GM19397 (cell line): ENCODE measurements at regions not wholly inside any gene's neighbourhood (a gene's known extent, or its start where the extent isn't known, plus 50 kb on each side); places are given as distances from the start of the nearest gene placed in this dataset.

ENCODE experiments used
- ATAC-seq: cut with Tn5 transposase; IDR thresholded peaks from one replicate; pipeline ENCODE4 v1.9.1; 2021; ENCODE audit warnings: mild to moderate bottlenecking, moderate library complexity; ENCODE audit not compliant: unreplicated experiment

DNA sequence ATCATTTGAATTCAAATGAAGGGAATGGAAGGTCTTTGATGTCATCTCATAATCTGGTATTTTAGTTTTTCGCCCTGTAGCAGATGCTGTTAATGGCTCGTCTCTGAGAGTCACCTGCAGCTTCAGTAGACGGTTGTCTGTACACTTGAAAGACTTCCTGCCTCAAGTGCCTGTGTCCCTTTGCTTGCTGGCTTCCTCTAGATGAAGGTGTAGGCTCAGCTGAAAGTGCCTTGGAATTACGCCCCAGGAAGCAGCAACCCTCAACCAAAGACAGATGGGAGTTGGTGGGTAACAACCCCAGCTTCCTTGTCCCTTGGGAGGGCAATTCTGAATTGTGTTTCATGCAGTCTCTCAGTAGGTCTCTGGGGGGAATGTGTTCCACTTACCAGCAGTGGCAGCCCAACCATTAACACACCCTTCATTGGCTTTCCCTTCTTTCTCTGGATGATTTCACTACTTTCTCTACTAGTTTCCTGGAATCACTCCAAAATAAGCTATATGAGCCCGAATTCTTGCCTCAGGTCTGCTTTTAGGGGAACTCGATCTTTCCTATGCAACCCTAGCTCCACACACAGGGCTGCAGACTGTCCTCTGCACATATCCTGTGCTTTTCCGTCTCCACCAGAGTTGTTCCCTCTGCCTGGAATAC is 395.6 kb downstream of the DMAC1 start:
- no peak for ATAC-seq

DNA sequence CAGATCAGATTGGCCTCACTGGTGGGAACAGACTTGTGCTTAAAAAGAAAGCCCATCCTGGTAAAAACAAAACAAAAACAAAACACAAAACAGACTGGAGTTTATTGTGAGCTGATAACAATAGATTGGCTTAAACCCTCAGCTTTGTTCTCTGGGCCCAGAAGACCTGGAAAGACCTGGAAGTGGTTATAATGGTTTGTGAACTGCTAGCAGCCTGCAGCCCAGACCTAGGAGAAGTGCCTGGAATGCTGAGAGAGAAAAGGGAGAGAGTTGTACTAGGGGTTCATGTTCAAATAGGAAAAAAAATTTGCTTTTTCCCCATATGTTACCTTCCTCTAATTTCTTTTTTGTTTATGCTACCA is 396.6 kb downstream of the DMAC1 start:
- ATAC-seq = no peak

DNA sequence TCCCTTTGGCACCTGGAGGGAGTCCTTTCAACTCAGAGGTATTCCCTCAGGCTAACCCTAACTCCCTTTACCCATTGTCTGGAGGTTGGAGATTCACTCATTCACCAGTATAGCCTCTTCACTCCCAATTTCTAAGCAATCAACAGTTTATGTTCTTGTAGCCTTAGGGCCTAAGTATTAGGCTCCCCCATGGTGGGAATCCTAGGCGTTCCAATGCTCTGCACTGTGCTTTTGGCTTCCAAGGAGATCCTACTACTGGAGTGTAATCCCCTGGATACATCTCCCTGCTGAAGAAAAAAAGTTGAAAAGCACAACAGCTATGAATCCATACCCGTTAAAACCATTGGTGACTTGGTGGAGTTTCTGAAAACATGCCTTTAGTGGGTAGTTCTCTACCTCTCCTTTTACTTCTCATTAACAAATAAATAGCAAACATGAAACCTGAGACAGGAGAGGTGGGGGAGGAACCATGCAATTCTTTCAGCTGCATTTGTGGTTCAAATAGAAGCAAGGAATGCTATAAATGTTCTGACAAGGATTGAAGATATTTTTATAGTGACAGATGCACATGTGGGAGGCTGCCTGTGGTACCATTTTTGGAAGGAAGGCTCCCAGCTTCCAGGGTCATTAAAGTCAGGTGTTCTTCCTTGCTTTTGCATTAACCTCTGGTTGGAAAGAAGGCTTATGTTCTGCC is 397.1 kb downstream of the DMAC1 start:
- ATAC-seq = no peak

DNA sequence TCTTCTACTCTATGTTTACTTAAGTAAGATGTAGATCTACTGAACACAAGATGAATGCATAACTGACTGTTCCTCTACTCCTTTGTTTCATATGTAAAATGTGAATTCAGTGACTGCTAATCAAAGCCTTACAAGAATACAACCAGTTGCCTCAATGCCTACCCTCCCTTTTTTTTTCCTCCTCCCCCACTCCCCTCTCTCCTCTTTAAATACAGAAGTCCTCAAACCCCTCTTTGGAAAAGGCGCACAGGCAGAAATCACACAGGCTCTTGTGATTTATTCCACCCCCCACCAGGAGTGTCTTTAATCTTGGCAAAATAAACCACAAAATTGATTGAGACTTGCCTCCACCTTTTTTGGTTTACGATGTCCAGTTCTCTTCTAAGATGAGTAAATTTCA is 398.5 kb downstream of the DMAC1 start:
- ATAC-seq = no peak

DNA sequence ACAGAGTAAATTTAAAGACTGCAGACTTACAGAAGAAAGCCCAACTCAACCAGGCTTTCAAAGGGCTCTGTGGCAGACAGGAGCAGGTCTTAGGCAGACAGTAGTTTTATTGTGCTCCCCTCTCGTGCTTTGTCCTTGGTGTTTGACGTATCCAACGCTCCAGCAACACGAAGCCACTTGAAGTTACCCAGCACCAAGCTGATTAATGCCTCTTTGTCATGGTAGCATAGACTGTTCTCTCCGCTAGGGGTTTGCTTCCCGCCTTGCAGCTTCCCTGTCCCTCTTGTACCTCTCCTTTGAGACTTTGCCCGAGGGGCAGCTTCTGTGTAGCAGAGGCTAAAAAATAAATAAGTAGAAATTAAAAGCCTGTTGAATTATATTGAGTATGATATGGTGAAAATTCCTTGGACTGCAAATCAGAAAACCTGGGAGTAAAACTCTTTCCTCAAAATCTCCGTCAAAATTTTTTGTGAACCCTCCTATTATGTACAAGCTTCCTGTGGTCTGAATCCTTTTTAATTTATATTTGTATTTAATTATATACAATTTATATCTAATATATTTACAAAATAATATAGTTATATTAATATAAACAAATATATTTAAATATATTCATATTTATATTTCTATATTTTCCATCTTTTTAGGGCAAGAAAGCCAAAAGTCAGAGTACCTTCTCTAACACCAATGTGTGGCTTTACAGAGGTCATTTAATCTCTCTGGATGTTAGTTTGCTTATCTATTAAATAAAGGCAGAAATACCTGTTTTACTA is 405.4 kb downstream of the DMAC1 start:
- no peak for ATAC-seq

DNA sequence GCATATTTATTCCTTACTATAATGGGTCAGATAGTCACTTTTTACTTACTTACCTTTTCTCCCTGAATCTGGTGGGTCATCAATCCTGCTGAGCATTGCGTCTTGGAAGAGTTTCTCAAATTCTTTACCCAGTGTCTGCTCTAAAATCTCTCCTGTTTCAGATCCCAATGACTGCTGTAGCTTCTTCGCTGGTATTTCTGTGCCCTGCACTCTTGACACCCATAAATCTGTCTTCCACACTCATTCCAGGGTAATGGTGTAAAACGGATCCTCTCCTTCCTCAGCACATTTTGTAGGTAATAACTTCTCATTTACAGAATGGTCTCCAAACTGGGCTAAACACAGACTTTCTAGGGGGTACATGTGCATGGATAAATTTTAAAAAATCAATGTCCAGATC is 407.4 kb downstream of the DMAC1 start:
- no peak for ATAC-seq

DNA sequence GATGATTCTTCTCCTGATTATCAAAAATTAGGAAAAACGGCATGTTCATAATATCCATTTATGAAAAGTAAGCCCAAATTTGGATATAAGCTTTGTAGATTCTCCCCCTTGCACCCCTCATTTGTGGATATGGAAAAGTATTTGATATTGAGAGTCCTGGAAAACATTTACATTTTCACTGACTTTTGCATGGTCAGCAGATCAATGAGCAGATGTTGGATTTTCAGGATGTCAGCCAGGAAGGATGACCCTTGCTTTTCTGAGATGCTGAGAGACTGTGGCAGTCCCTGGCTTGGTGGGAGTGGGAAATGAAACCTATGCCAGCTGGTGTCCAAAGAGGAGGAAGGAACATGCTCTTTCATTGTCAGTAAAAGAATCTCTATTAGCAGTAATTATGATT is 410.8 kb downstream of the DMAC1 start:
- no peak for ATAC-seq

DNA sequence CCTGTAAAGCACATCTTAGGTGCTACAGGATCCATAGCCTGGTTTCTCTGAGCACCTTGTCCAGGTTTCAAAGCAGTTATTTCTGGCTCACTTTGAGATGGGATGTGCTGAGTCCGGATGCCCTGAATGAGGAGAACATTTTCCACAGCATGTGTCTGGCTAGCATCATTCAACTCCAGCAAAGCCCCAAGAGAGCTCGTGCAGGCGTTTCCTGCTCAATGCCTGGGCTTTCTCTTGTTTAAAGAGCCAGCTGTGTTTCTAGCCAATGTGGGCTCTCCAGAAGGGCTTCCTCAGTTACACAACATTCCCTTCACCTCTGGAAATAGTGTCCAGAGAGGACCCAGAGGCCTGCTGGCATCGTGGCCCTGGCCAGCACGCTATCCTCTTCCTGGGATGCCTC is 411.7 kb downstream of the DMAC1 start:
- no peak for ATAC-seq

DNA sequence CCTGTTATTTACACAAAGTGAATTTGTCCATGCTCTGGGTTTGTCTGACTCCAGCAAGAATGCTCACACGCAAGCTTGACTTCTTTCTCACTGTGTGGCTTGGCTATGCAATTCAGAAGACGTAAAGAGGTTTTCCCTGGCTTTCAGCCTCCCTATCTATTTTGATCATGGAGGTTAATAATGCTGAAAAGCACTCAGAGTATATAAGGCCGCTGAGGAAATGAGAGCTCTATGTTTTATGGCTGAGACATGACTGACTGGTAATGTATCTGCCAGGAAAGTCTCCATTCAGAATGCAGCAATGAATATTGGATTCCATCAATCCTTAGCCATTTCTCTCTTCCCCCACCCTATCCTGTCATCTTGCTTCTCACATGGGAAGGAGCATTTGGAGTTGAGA is 417.3 kb downstream of the DMAC1 start:
- no peak for ATAC-seq

DNA sequence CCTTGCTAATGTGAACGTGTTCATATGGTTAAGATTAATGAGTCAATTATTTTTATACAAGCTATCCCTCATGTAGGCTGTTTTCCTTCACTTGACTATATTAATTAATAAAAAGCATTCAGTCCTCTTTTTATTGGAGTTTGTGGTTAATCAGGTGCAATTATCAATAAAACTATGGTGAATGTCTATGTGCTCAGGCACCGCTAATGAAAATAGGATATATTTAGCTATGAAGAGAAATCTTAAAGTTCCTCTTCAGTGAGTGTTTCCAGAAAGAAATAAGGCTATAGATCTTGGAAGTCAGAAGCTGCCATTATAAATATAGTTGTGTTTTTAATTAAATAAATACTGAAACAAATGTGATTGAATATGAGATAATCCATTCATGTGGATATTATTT is 422.1 kb downstream of the DMAC1 start:
- no peak for ATAC-seq

DNA sequence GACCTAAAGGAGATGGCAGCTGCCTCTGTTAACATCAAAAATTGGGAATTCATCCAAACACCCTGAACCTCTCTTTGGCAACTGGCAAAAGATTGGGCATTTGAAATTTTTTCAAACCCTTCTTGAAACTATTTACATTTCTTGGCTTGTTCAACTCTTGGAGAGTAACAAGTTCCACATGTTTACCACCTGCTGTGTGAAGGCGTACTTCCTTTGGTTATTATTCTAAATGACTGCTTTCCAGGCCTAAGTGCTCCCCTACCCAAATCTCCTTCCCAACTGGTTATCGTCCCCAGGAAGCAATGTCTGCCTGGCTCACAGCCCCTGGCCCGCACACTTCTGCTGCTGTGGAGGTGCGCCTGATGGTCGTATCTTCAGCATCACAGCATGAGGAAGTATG is 422.7 kb downstream of the DMAC1 start:
- ATAC-seq = no peak

DNA sequence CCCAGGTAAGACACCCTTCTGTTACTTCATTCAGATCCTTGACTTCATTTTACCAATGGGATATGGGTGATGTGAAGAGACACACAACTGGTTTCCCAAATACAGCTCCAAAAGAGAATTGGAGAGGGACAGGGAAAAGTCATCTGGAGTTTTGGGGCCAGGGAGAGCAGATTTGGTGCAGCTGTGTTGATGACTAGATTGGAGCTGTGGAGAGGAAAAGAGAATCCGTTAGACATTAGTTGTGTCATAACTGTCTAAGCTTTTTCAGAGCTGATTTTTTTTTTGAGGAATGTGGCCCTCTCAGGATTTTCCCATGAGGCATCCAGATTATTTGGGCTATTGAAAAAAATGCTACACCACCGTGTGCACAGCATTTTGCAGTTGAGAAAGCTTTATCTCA is 423.4 kb downstream of the DMAC1 start:
- no peak for ATAC-seq

DNA sequence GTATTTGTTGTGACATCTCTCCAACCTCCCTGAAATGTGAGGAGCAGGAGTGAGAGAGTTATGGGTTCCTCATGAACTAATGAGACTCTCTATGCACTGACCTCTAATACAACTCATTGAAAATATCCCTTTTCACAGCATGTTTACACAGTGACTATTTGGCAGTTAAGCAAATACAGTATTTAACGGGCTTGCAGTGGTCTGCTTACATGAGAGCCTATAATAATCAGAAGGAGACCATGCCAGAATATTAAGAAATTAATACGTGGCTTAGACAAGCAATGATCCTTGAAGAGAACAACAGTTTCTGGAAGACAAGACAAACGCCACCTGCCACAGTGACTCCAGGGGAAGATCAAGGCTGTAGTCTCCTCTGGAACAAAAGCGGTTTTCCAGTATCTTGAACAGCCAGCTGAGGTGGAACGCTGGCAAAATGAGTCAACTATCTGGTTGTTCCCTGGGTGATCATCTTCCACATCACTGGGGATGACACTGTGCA is 424.5 kb downstream of the DMAC1 start:
- ATAC-seq = no peak

DNA sequence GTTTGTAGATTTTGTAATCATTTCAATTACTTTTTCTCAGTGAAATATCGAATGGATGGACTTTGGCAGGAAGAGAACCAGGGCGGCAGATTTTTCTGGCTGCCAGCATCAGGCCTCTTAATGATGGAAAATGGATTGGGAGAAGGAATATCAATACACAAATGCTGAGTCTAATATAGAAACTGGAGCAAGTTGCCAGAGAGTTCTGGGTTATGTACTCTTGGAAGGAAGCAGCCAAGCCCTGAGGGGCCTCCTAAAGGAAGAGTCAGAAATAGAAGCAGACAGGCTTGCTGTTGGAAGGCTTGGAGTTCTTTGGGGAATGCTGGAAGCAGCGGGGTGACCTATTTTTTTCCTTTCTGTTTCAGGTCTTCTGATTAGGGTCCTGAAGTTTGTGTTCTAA is 428.6 kb downstream of the DMAC1 start:
- no peak for ATAC-seq

DNA sequence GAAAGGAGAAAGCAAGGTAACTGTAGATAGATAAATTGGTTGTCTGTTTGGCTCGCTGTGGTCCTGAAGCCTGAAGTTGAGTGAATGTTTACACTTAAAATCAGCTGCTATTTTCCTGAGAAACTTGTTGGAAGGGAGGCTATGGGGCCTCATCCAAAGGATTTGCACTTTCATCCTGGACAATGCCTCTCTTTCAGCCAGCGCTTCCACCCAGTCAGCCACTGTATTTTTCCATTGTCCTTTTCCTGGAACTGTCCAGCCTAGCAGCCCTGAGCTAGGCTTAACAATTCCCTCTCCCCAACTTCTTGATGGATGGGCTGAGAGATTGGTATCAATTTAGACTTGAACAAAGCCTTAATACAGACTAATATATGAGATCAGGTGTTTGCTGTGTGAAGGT is 429.2 kb downstream of the DMAC1 start:
- no peak for ATAC-seq

DNA sequence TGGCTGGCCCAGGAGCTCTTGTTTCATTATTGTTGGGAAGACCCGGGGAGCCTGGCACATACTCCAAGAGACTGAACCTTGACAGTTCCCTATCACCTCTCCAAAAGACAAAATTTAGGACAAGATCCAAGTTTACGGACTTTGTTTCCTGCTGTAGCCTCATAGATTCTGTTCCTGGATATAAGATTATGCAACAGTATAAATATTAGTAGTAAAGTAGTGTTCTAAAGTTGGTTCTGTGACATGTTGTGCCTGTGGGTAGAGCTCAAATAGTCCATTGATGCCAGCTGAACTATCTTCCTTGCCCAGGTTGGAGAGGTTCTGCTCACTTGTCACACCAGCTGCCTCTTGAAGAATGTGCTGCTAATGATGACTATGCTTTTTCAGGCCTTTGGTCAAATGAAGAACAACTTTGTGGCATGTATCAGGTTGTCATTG is 430.2 kb downstream of the DMAC1 start:
- no peak for ATAC-seq

DNA sequence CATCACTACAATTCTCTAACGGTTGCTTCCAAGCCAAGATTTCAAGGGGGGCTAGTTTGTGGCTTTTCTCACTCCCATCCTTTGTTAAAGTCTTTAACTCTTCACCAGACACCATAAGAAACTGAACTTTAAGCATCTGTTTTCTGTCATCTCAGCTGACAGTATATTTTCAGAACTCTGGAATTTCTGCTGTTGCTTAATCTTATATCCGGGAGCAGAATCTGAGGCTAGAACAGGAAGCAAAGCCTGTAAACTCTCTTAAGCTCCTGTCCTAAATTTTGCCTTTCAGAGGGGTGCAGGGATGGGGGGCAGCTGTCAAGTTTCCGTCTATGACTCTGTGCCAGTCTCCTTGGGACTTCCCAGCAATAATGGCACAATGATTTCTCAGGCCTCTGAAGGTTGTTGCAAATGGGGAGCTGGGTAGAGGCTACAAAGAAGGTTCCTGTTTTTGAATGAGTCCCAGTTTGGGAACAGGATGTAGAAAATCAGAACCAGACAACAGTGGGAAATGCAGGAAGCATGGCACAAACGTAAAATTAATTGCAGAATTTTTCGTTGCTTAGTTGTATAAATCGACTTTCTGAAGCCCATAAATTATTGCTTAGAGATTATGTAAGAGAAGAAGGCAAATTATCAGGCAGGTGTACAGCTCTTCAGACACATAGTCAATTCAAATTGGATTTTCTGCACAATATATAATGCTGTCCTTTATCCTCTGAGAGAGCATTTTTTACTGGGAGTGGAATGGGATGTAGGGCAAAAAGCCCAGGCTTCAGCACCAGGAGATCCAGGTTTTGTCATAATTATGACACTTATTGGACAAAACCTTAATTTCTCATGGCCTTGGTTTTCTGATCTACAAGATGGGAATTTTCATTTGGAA is 430.9 kb downstream of the DMAC1 start:
- ATAC-seq = no peak

DNA sequence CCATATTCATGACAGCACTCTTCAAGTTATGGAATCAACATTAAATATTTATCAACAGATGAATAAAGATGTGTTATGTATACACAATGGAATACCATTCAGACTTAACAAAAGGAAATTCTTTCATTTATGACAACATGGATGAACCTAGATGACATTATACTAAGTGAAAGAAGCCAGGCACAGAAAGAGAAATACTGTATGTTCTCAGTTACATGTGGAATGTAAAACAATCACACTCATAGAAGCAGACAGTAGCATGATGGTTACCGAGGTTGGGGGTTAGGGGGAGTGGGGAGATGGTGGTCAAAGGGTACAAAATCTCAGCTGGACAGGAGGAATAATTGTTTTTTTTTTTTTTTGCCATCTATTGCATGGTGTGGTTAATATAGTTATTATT is 431.9 kb downstream of the DMAC1 start:
- no peak for ATAC-seq

DNA sequence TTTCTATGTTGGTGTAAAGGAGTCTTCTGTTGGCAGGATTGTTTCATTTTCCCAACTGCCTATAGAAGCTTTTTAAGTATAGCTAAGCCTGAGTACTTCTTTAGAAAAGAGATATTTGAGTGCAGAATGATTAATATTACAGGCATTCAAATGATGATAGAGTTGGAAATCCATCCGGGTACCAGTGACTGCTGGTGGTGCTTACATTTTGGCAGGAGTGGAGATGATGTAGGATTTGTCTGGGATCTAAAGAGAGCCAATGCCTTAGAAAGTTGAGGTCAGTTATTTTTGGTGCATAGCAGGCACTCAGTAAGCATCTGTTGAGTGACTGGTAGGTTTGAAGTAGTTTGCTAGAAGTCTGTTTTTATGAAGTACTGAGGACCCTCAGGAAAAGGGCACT is 433.5 kb downstream of the DMAC1 start:
- no peak for ATAC-seq

DNA sequence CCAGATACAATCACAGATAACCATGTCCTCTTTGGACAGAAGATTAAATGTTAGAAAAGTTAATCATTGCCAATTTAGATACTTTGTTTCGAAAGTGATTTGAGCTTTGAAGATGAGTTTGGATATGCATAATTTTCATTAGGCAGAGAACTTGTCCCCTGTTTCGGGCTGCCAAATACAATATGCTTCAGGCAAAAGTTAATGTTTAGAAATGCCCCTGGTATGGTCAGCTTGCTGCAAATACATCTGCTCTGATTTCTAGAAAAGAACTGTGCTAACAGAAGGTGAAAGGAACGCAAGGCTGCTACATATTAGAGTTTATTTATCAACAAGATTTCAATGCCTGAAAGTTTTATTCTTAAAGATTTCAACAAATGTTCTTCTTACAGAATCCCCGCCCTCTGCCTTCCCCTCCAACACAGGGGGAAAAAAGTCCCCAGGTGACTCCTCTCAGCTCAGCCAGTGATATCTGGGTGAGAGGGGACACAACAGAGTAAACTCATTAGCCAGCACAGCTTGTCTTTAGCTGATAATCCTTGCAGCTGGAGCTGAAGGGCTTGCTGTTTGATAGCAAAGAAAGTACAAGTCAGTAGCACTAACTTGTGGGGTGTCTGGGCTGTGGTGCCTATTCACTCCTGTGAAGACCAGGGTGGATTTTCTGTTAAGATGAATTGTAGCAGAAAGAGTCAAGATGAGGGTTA is 435.7 kb downstream of the DMAC1 start:
- ATAC-seq = no peak
